ENCODE measurements at regions not wholly inside any gene's neighbourhood (a gene's known extent, or its start where the extent isn't known, plus 50 kb on each side); places are given as distances from the start of the nearest gene placed in this dataset.
"Not testable (repeated sequence)": the region's sequence is repeated elsewhere in the genome, so short reads cannot be mapped to it uniquely, and the experiment has no call there.

GRCh38 chr9:129312251-129313122 lies 134.4 kb upstream of the IER5L start:
- no peak for DNase-seq (ENCODE audit: low spot score)

GRCh38 chr9:129311643-129312042 lies 133.6 kb upstream of the IER5L start:
- no peak for DNase-seq (ENCODE audit: low spot score)

GRCh38 chr9:129310666-129311350 lies 132.7 kb upstream of the IER5L start:
- DNase-seq (ENCODE audit: low spot score) = peak; percentile 46

- no peak for DNase-seq (ENCODE audit: low spot score)
These were observed 131.8 kb upstream of the IER5L start for GRCh38 chr9:129309906-129310305.

- no peak for DNase-seq (ENCODE audit: low spot score)
These were observed 131.0 kb upstream of the IER5L start for GRCh38 chr9:129309041-129309430.

- DNase-seq (ENCODE audit: low spot score) = no peak
These were observed 129.3 kb upstream of the IER5L start for GRCh38 chr9:129307227-129307970.

- no peak for DNase-seq (ENCODE audit: low spot score)
These were observed 128.4 kb upstream of the IER5L start for GRCh38 chr9:129306318-129306973.

GRCh38 chr9:129305246-129305645 lies 127.2 kb upstream of the IER5L start:
- DNase-seq (ENCODE audit: low spot score) = no peak

- DNase-seq (ENCODE audit: low spot score) = no peak
These were observed 123.9 kb upstream of the IER5L start for GRCh38 chr9:129301941-129302340.

- DNase-seq (ENCODE audit: low spot score) = not testable (repeated sequence)
These were observed 118.1 kb upstream of the IER5L start for GRCh38 chr9:129296195-129296594.

GRCh38 chr9:129291041-129291501 lies 113.0 kb upstream of the IER5L start:
- no peak for DNase-seq (ENCODE audit: low spot score)

GRCh38 chr9:129290606-129291005 lies 112.5 kb upstream of the IER5L start:
- no peak for DNase-seq (ENCODE audit: low spot score)

- DNase-seq (ENCODE audit: low spot score) = no peak
These were observed 111.8 kb upstream of the IER5L start for GRCh38 chr9:129289883-129290282.

GRCh38 chr9:129289131-129289731 lies 111.2 kb upstream of the IER5L start:
- DNase-seq (ENCODE audit: low spot score) = no peak

GRCh38 chr9:129287619-129288305 lies 109.7 kb upstream of the IER5L start:
- no peak for DNase-seq (ENCODE audit: low spot score)

- no peak for DNase-seq (ENCODE audit: low spot score)
These were observed 108.1 kb upstream of the IER5L start for GRCh38 chr9:129285979-129286772.

- DNase-seq (ENCODE audit: low spot score) = no peak
These were observed 107.3 kb upstream of the IER5L start for GRCh38 chr9:129285382-129285781.

GRCh38 chr9:129284607-129285291 lies 106.7 kb upstream of the IER5L start:
- no peak for DNase-seq (ENCODE audit: low spot score)
